ENCODE measurements at regions not wholly inside any gene's neighbourhood (a gene's known extent, or its start where the extent isn't known, plus 50 kb on each side); places are given as distances from the start of the nearest gene placed in this dataset.

GRCh38 chr13:85742355-85742754, 56.9 kb downstream of the SLITRK6 start:
- no peak for DNase-seq

- no peak for DNase-seq
Measured at GRCh38 chr13:85741017-85741416, 58.2 kb downstream of the SLITRK6 start.

- DNase-seq, result no peak
Measured at GRCh38 chr13:85738696-85739320, 60.4 kb downstream of the SLITRK6 start.

- DNase-seq, result no peak
Measured at GRCh38 chr13:85737952-85738351, 61.3 kb downstream of the SLITRK6 start.

- no peak for DNase-seq
Measured at GRCh38 chr13:85729296-85729695, 69.9 kb downstream of the SLITRK6 start.

GRCh38 chr13:85728811-85729210, 70.4 kb downstream of the SLITRK6 start:
- DNase-seq, result no peak

GRCh38 chr13:85725433-85725832, 73.8 kb downstream of the SLITRK6 start:
- DNase-seq, result no peak

- DNase-seq, result no peak
Measured at GRCh38 chr13:85724546-85725432, 74.4 kb downstream of the SLITRK6 start.

GRCh38 chr13:85719749-85720148, 79.5 kb downstream of the SLITRK6 start:
- DNase-seq, result no peak

- DNase-seq, result no peak
Measured at GRCh38 chr13:85717921-85718320, 81.3 kb downstream of the SLITRK6 start.

GRCh38 chr13:85710545-85710944, 88.7 kb downstream of the SLITRK6 start:
- no peak for DNase-seq

- no peak for DNase-seq
Measured at GRCh38 chr13:85709721-85710120, 89.5 kb downstream of the SLITRK6 start.

GRCh38 chr13:85709072-85709471, 90.1 kb downstream of the SLITRK6 start:
- DNase-seq, result no peak

- DNase-seq, result no peak
Measured at GRCh38 chr13:85700906-85701305, 98.3 kb downstream of the SLITRK6 start.

GRCh38 chr13:85698256-85698655, 101.0 kb downstream of the SLITRK6 start:
- no peak for DNase-seq

GRCh38 chr13:85694992-85695391, 104.2 kb downstream of the SLITRK6 start:
- DNase-seq, result no peak

GRCh38 chr13:85693889-85694511, 105.2 kb downstream of the SLITRK6 start:
- DNase-seq, result no peak

- no peak for DNase-seq
Measured at GRCh38 chr13:85690368-85690767, 108.9 kb downstream of the SLITRK6 start.

GRCh38 chr13:85685436-85685835, 113.8 kb downstream of the SLITRK6 start:
- DNase-seq, result no peak

GRCh38 chr13:85675151-85675907, 123.9 kb downstream of the SLITRK6 start:
- no peak for DNase-seq

GRCh38 chr13:85671336-85671735, 127.9 kb downstream of the SLITRK6 start:
- DNase-seq, result no peak

- DNase-seq, result no peak
Measured at GRCh38 chr13:85666356-85666755, 132.9 kb downstream of the SLITRK6 start.

- no peak for DNase-seq
Measured at GRCh38 chr13:85665286-85665685, 133.9 kb downstream of the SLITRK6 start.
